ENCODE measurements at regions not wholly inside any gene's neighbourhood (a gene's known extent, or its start where the extent isn't known, plus 50 kb on each side); places are given as distances from the start of the nearest gene placed in this dataset.

- no peaks in the 10 kb centered on the region for H3K27me3 ChIP-seq (ENCODE audit: insufficient read depth, low read length)
- no peaks in the 10 kb centered on the region for H3K4me1 ChIP-seq (ENCODE audit: insufficient read depth, low read length)
- H2AFZ ChIP-seq (ENCODE audit: low read depth, low read length) = no peak overlapping the region
- H3K4me3 ChIP-seq (ENCODE audit: low read length) = no peak overlapping the region
- no peaks in the 10 kb centered on the region for H3K36me3 ChIP-seq (ENCODE audit: insufficient read depth, low read length)
- H3K9me3 ChIP-seq (ENCODE audit: low read length) = peaks cover 2% of the 10 kb centered on the region
Observed at GRCh38 chr7:12943781-12944180, 256.3 kb downstream of the ARL4A start.

DNA sequence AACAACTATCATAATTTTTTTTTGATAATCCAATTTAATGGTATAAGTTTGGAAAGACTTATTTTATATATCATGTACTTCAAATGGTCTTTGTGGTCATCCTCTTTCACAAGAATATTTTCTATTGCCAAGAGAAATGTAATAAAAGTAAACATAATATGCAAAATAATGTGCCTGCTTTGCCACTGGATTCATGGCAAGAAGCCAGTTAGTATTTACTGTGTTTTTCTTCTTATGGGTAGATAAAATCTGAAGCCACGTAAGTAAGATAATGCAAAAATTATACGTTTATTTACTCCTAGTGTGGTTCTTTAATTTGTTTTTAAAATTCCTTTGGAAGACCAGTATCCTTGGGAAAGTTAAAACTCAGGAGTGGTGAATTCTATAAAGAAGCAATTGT, 258.5 kb downstream of the ARL4A start:
- Histone ChIP-seq H3K27me3 (ENCODE audit: insufficient read depth, low read length) (no peaks in the 10 kb centered on the region), H3K4me3 (ENCODE audit: low read length) (no peak overlapping the region), H2AFZ (ENCODE audit: low read depth, low read length) (no peak overlapping the region), H3K4me1 (ENCODE audit: insufficient read depth, low read length) (peaks cover 4% of the 10 kb centered on the region), H3K9me3 (ENCODE audit: low read length) (no peaks in the 10 kb centered on the region), H3K36me3 (ENCODE audit: insufficient read depth, low read length) (no peaks in the 10 kb centered on the region)

GRCh38 chr7:12947465-12947864, 260.0 kb downstream of the ARL4A start:
- no peaks in the 10 kb centered on the region for H3K9me3 ChIP-seq (ENCODE audit: low read length)

GRCh38 chr7:12949060-12949931, 261.9 kb downstream of the ARL4A start:
- peaks cover 4% of the 10 kb centered on the region for H3K4me1 ChIP-seq (ENCODE audit: insufficient read depth, low read length)
- H3K36me3 ChIP-seq (ENCODE audit: insufficient read depth, low read length) = no peaks in the 10 kb centered on the region
- H2AFZ ChIP-seq (ENCODE audit: low read depth, low read length) = no peak overlapping the region
- no peaks in the 10 kb centered on the region for H3K27me3 ChIP-seq (ENCODE audit: insufficient read depth, low read length)
- H3K4me3 ChIP-seq (ENCODE audit: low read length) = no peak overlapping the region
- no peaks in the 10 kb centered on the region for H3K9me3 ChIP-seq (ENCODE audit: low read length)

More at GRCh38 chr7:12947465-12947864, 260.0 kb downstream of the ARL4A start:
- Histone ChIP-seq H3K4me1 (ENCODE audit: insufficient read depth, low read length) (peaks cover 4% of the 10 kb centered on the region), H2AFZ (ENCODE audit: low read depth, low read length) (no peak overlapping the region), H3K4me3 (ENCODE audit: low read length) (no peak overlapping the region), H3K36me3 (ENCODE audit: insufficient read depth, low read length) (no peaks in the 10 kb centered on the region), H3K27me3 (ENCODE audit: insufficient read depth, low read length) (no peaks in the 10 kb centered on the region)

DNA sequence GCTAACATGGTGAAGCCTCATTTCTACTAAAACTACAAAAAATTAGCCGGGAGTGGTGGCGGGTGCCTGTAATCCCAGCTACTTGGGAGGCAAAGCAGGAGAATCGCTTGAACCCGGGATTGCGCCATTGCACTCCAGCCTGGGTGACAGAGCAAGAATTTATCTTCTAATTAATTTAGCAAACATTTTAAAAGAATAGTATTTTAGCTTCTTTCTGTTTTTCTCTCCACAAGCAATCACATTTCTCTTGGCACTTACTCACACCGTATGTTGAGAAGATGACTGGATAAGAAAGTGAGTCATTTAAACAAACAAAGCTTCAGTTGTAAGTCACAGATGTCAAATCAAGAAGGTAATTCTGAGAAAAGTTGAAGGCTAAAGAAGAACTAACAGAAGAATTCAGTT, 264.0 kb downstream of the ARL4A start:
- Histone ChIP-seq H3K27me3 (ENCODE audit: insufficient read depth, low read length) (no peaks in the 10 kb centered on the region), H3K9me3 (ENCODE audit: low read length) (no peaks in the 10 kb centered on the region), H2AFZ (ENCODE audit: low read depth, low read length) (no peak overlapping the region), H3K4me3 (ENCODE audit: low read length) (no peak overlapping the region), H3K4me1 (ENCODE audit: insufficient read depth, low read length) (peaks cover 4% of the 10 kb centered on the region), H3K36me3 (ENCODE audit: insufficient read depth, low read length) (no peaks in the 10 kb centered on the region)

- Histone ChIP-seq H2AFZ (ENCODE audit: low read depth, low read length) (no peak overlapping the region), H3K9me3 (ENCODE audit: low read length) (no peaks in the 10 kb centered on the region), H3K4me1 (ENCODE audit: insufficient read depth, low read length) (peaks cover under 1% of the 10 kb centered on the region), H3K36me3 (ENCODE audit: insufficient read depth, low read length) (no peaks in the 10 kb centered on the region), H3K4me3 (ENCODE audit: low read length) (no peak overlapping the region), H3K27me3 (ENCODE audit: insufficient read depth, low read length) (no peaks in the 10 kb centered on the region)
Observed at GRCh38 chr7:12954380-12955033, 267.1 kb downstream of the ARL4A start.

- no peak overlapping the region for H3K4me3 ChIP-seq (ENCODE audit: low read length)
- no peaks in the 10 kb centered on the region for H3K27me3 ChIP-seq (ENCODE audit: insufficient read depth, low read length)
- peaks cover 3% of the 10 kb centered on the region for H3K4me1 ChIP-seq (ENCODE audit: insufficient read depth, low read length)
- H2AFZ ChIP-seq (ENCODE audit: low read depth, low read length) = no peak overlapping the region
- no peaks in the 10 kb centered on the region for H3K9me3 ChIP-seq (ENCODE audit: low read length)
- H3K36me3 ChIP-seq (ENCODE audit: insufficient read depth, low read length) = no peaks in the 10 kb centered on the region
Observed at GRCh38 chr7:12957487-12957886, 270.1 kb downstream of the ARL4A start.

- Histone ChIP-seq H3K36me3 (ENCODE audit: insufficient read depth, low read length) (no peaks in the 10 kb centered on the region), H3K4me3 (ENCODE audit: low read length) (no peak overlapping the region), H2AFZ (ENCODE audit: low read depth, low read length) (peak overlapping the region; percentile 0), H3K9me3 (ENCODE audit: low read length) (no peaks in the 10 kb centered on the region), H3K4me1 (ENCODE audit: insufficient read depth, low read length) (peaks cover 11% of the 10 kb centered on the region), H3K27me3 (ENCODE audit: insufficient read depth, low read length) (no peaks in the 10 kb centered on the region)
Observed at GRCh38 chr7:12961910-12962480, 274.6 kb downstream of the ARL4A start.

DNA sequence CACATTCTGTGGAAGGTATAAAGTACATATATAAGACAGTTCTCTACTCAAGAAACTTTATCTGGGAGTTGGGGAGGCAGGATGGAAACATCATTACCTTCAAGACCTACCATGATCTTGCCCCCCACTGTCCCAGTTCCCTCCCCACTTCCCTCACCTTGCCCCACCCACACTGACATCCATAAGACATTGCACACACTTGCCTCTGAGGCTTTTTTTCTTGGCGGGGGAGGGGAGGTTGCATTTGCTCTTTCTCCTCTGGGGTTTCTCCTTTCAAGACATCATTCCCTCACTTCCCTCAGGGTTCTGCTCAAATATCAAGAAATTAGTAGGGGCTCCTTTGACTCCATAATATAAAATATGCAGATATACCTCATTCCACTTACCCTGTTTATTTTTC, 276.0 kb downstream of the ARL4A start:
- Histone ChIP-seq H3K9me3 (ENCODE audit: low read length) (no peaks in the 10 kb centered on the region), H3K4me3 (ENCODE audit: low read length) (no peak overlapping the region), H3K27me3 (ENCODE audit: insufficient read depth, low read length) (no peaks in the 10 kb centered on the region), H3K36me3 (ENCODE audit: insufficient read depth, low read length) (no peaks in the 10 kb centered on the region), H2AFZ (ENCODE audit: low read depth, low read length) (no peak overlapping the region), H3K4me1 (ENCODE audit: insufficient read depth, low read length) (peaks cover 24% of the 10 kb centered on the region)

DNA sequence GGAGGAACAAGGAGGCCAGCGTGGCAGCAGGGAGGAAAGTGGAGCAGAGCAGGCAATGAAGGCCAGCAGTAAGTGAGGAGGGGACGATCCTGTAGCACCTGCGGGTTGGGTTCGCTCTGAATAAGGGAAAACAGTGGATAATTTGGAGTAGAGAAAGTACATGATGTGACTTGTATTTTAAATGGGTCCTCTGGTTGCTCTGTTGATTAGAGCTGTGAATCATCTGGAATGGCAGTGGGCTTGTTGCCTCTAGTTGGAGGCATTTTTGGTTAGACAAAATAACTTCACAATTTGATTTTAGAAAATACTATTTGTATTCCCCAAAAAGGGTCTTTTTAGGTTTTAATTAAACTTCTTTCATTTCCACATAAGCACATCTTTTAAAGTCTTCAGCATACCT, 277.4 kb downstream of the ARL4A start:
- Histone ChIP-seq H2AFZ (ENCODE audit: low read depth, low read length) (no peak overlapping the region), H3K4me3 (ENCODE audit: low read length) (no peak overlapping the region), H3K36me3 (ENCODE audit: insufficient read depth, low read length) (no peaks in the 10 kb centered on the region), H3K27me3 (ENCODE audit: insufficient read depth, low read length) (no peaks in the 10 kb centered on the region), H3K9me3 (ENCODE audit: low read length) (no peaks in the 10 kb centered on the region), H3K4me1 (ENCODE audit: insufficient read depth, low read length) (peaks cover 36% of the 10 kb centered on the region)

DNA sequence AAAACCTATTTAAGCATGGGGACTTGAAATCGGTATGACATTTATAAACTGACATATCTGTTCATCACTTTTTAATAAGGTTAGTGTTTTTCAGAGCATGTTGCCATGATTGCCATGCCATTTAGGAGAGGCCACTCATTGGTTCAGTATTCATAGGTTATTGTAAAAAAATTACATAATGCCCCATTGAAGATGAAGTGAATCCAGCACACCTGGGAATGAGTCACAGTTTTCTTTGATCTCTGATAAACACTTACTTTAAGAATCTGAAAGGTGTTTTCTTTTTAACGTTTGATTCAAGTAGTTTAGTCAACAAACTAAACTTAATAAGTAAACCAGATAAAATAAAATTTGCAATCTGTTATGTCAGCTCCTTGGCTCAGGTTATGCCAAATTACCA, 278.3 kb downstream of the ARL4A start:
- Histone ChIP-seq H3K36me3 (ENCODE audit: insufficient read depth, low read length) (no peaks in the 10 kb centered on the region), H3K27me3 (ENCODE audit: insufficient read depth, low read length) (no peaks in the 10 kb centered on the region), H3K4me3 (ENCODE audit: low read length) (no peak overlapping the region), H3K4me1 (ENCODE audit: insufficient read depth, low read length) (peaks cover 41% of the 10 kb centered on the region), H3K9me3 (ENCODE audit: low read length) (no peaks in the 10 kb centered on the region), H2AFZ (ENCODE audit: low read depth, low read length) (no peak overlapping the region)

DNA sequence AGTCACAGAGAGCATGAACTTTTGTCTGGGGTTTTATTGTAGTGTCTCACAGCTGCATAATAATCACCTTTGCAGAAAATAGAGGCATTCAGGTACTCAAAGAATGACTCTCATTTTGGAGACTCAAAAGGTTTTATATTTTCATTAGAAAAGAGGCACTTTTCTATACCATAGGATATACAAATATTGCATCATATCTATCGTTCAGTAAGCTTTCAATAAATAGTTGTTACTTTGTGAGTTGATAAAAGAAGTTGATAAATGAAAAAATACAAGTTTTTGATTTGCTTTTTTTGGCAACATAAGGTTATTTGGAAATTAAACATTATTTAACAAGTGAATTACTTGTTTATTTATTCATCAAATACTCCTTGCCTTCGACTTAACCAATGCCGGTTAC, 279.9 kb downstream of the ARL4A start:
- Histone ChIP-seq H3K27me3 (ENCODE audit: insufficient read depth, low read length) (no peaks in the 10 kb centered on the region), H3K4me3 (ENCODE audit: low read length) (no peak overlapping the region), H3K4me1 (ENCODE audit: insufficient read depth, low read length) (peaks cover 40% of the 10 kb centered on the region), H3K9me3 (ENCODE audit: low read length) (no peaks in the 10 kb centered on the region), H2AFZ (ENCODE audit: low read depth, low read length) (no peak overlapping the region), H3K36me3 (ENCODE audit: insufficient read depth, low read length) (no peaks in the 10 kb centered on the region)

DNA sequence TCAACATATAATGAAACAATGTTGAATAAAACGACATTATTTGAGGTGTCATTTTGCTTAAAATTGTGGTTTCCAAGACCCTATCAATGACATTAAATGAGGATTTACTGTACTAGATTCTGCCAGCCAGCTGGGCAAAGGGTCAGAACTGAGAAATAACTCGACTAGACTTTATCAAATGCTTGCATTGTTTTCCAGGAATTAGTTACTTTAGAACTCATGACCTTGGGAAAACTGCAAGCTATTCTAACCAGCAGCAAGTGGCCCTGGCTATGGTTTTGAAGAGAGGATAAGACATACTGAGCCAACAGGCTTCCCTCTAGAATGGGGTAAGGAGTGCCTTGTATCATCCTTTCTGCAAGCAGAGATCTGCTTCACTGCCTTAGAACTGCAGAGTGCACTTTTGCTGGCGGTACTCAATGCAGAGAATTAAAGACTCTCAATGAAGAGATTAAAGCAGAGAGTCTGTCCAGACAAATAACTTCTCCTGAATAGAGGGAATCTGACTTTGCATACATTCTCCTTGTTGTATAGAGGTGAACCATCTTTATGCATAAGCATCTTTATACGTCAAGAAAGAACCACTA, 281.5 kb downstream of the ARL4A start:
- Histone ChIP-seq H2AFZ (ENCODE audit: low read depth, low read length) (no peak overlapping the region), H3K9me3 (ENCODE audit: low read length) (no peaks in the 10 kb centered on the region), H3K4me3 (ENCODE audit: low read length) (no peak overlapping the region), H3K27me3 (ENCODE audit: insufficient read depth, low read length) (no peaks in the 10 kb centered on the region), H3K4me1 (ENCODE audit: insufficient read depth, low read length) (peaks cover 40% of the 10 kb centered on the region), H3K36me3 (ENCODE audit: insufficient read depth, low read length) (no peaks in the 10 kb centered on the region)

Measured in neuron (in vitro differentiated cells).